NCI-H1930 (cell line): ENCODE measurements at regions not wholly inside any gene's neighbourhood (a gene's known extent, or its start where the extent isn't known, plus 50 kb on each side); places are given as distances from the start of the nearest gene placed in this dataset.

ENCODE experiments used
- DNase-seq, 2 experiments: peaks; one replicate each; lab custom pipeline; 2025; lab: John Stamatoyannopoulos, UW

DNA sequence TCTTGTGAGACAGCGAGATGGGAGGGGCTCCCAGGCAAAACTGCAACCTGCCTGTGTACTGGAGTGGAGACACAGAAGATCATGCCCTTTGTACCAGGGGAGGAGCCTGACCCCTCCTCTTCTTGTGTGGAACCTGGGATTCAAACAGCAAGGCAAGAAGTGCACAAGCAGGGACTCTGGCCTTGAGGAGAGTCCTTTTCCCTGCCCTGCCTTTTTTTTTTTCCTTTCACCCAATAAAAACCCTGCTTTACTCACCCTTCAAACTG is 251.8 kb upstream of the OPRM1 start:
- DNase-seq, result no peak

DNA sequence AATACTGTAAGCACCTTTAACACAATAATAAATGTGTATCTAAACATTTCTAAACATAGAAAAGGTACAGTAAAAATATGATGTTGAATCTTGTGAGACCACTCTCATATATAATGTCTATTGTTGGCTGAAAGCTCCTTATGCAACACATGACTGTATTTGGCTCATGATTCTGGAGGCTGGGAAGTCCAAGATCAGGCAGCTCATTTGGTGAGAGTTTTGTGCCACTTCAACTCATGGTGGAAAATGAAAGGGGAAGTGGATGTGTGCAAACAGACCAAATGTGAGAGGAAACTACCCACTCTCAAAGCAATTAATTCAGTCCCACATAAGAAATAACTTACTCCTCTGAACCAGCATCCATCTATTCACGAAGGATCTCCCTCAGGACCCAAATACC is 257.7 kb upstream of the OPRM1 start:
- no peak for DNase-seq

DNA sequence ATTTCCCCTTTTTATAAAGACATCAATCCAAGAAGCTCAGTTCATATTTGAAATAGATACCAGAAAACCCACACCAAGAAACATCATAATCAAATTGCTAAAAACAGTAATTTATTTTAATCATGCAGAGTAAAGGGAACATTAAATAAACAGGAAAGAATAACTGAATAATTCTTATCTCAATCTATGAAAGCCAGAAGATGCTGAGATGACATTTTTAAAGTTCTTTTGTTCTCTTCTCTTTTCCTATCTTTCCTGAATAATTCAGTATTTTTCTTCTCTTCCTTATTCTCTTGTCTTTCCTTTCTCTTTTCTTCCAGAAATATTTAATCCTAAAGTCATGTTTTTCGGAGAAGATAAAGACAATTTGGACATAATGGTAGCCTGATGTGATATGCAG is 259.0 kb upstream of the OPRM1 start:
- DNase-seq, result no peak

DNA sequence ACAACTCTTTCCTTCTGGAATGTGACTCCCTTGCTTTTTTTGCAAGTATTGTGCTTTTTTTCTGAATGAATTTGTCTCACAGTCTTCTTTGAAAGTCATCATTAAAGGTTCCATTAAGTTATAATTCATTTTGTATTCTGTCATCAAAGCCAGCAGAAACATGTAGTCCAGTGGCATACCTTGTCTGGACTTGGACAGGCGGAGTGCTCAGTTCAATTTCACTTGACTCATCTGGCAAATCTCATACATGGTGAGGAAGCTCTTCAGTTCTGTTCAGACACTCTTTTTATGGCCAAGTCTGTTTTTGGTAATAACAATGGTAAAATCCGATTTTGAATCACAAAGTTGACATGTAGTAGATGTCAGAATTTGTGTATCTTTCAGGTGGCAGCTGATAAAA is 260.8 kb upstream of the OPRM1 start:
- no peak for DNase-seq

DNA sequence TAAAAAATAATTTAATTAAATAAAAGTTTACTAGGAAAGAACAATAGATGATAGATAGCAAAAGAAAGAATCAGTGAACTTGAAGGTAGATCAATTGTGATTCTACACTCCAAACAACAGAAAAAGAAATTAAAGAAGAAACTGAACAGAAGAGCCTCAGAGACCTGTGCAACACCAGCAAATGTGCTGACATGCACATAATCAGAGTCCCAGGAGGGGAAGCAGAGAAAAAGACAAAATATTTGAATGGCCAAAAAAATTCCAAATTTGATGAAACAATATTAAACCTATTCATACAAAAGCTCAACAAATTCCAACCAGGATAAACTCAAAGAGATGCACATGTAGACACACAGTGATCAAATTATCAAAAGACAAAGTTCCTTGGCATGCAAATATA is 267.5 kb upstream of the OPRM1 start:
- DNase-seq, result no peak

DNA sequence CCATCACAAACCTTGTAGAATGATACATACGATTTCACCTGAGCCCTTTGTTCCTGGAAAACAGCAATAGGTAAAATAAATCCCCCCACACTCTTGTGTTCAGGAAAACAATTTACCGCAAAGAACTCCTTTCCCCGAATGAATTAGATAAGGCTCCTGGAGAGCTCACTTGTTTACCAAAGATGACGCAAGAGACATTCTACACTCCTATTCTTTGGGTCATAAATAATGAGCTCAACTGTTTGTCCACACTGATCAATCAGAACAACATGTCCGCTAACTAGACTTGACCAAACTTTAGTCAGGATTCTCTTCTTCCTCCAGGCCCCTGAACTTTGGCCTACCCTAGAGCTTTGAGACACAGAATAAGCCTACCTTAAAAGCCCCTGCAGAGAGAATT is 271.9 kb upstream of the OPRM1 start:
- DNase-seq, result no peak

DNA sequence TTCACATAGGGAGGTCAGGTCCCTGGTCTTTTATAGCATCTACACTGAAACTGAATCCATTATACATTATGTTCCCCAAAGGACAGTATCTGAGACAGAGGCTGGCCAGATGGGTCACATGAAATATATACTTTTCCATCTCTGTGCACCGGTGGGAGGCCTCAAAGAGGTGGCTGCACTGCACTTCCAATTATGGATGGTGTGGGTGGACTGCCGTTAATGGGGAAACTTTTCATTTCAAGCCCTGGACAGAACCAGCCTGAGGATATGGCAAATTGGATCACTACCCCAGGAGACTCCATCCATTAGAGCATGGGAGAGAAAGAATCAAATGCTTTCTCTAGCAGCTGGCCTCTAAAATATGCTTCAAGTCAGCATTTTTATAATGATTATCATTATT is 280.5 kb upstream of the OPRM1 start:
- DNase-seq, result no peak

DNA sequence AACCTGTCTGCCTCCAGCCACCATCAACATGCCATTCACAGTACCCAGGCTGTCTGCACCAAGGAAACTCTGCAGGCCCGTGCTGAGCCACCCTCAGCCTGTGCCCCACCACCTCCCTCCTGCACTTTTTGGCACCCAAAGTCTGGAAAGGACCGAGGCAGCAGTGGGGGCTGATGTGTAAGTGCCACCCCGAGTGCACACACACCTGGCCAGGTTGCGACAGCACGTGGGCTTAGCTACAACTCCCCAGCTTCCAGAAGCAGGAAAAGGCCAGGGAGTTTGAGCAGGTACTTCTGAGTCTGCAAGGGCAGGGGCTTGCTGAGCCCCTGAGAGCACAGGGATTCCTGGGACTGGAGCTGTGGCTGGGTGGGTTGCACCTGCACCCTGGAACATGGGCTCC is 303.3 kb upstream of the OPRM1 start:
- DNase-seq, result no peak

DNA sequence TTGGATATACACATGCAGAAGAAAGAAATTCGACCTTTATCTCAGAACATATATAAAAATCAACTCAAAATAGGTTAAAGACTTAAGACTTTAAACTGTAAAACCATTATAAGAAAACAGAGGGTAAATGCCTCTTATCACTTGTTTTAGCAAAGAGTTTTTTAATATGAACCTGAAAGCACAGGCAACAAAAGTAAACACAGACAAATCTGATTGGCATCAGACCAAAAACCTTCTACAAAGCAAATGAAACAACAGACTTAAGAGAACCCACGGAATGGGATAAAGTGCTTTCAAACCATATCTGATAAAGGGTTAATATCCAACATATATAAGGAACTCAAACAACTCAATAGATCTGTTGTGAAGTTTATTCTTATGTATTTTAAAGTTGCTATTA is 309.9 kb upstream of the OPRM1 start:
- no peak for DNase-seq

DNA sequence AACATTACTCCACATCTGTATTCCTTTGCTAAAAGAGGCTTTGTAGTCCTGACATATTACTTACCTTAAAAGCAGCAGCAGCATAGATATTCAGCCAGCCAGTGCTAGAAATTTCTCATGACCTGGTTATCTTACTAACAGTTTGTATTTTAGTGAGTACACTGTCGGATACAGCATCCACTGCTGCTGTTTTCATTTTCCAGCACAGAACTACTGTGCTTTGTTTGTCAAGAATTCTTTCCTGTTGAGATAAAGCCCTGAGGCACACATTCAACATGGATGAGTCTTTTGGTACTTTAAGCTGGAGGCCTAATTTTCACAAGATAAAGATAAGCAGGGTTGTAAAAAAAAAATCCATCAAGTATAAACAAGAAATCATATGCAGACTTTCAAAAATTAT is 311.2 kb upstream of the OPRM1 start:
- DNase-seq, result no peak

DNA sequence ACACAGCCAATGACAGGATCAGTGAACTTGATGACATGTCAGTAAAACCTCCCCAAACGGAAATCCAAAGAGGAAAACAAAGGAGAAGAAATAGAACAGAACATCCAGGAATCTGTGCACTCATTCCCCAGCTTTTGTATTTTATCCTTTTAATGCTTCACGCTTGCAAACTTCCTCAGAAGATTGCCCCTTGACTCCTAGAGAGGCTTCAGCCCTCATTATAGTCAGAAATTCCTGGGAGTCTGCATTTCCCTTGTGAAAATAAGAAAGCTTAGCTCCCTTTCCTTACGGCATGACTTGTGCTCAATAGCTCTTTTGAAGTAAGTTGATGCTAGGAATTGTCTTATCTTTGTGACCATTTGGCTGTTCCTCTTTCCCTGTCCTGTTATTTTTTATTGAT is 313.6 kb upstream of the OPRM1 start:
- DNase-seq, result no peak

DNA sequence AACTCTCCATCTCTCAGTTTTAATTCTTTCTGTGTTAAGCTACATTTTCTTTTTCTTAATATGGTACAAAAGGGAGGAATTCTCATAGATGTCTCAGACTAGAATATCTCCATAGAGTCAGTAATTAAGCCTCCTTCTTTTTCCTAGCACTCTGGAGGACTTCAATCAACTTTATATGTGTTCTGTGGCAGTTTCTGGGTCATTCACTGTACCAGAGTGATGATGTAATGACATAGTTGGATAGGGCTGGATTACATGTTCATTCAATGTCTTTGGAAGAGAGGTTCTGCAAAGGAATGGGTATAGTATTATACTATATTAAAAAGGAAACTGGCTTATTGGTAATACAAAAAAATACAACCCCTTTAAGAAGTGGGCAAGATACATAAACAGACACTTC is 318.3 kb upstream of the OPRM1 start:
- DNase-seq, result no peak

DNA sequence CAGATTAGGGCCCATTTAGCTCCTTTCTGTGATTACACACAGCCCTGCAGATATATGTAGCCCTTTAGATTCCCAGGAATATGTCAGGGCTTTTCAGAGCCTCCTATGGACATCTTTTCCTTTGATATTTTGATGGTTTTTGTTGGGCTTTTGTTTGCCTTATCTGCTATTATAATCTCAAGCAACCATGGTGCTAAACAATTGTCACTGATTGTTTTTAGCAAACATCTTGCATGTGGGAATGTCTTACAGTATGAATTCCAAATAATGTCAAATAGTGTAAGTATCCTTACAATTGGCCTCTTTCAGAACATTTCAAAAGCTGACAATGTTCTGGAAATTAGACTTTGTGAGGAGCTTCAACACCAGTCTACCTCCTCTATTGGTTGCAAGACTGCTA is 333.6 kb upstream of the OPRM1 start:
- no peak for DNase-seq

DNA sequence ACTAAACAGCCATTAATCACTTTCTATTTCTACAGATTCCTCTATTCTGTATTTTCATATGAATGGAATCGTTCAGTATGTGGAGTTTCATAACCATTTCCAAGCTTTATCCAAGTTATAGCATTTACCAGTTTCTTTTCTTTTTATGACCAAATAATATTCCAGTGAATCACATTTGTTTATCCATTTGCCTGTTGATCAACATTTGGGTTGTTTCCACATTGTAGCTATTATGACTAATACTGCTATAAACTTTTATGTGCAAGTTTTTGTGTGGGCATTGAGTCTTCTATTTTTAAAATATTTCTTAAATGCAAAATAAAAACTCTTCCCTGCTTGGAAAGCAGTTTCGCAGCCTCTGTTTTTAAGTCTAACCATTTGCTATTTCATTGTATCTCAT is 336.4 kb upstream of the OPRM1 start:
- DNase-seq, result no peak

DNA sequence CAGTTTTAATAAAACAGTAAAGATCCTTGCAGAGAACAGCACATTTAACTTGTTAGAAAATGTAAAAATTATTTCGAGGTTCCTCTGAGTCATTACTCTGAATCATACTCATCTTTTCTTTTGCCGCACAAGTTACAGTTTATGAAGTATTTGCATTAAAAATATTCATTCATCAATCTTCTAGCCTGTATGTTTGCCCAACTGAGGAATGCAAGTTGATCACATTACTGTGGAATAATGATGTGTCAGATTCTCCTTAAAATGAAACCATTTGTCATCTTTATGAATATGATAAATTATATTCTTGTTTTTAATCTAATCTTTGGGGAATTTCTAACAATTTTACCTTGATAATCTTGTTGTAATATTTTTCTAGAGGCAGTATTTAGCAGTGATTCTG is 340.4 kb upstream of the OPRM1 start:
- no peak for DNase-seq

DNA sequence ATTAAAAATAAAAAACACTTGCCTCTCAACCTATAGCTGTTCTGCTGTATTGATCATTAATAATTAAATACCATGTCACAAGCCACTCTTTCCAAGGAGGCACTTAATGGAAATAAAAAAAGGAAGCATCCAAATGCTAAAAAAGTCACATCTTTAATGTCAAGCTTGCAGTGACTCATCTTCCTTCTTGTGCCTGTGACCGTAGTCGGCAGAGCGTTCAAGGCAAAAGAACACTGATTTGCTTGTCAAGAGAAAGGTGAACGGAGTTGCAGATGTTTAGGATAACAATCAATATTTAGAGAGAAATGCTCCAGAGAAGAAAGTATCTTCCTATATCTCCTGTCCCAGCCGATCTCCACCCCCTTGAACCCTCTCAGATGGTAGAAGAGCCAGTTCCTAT is 341.0 kb upstream of the OPRM1 start:
- no peak for DNase-seq

DNA sequence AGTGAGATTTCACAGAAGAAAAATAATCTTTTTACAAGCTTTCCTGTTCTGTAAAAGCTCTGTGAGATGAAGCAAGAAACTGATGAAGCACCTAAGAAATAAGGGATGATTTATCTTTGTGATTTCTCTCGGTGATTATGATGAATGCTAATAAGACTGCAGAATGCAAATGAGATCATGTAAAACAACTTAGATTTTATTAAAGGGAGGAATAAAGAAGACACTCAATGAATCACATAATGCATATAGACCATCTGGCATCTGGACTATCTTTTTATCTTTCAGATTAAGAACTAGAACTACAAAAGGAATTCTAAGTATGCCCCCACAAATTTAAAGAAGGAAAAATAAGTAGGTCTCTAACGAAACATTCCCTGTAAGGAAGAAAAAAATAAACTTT is 361.5 kb upstream of the OPRM1 start:
- no peak for DNase-seq

DNA sequence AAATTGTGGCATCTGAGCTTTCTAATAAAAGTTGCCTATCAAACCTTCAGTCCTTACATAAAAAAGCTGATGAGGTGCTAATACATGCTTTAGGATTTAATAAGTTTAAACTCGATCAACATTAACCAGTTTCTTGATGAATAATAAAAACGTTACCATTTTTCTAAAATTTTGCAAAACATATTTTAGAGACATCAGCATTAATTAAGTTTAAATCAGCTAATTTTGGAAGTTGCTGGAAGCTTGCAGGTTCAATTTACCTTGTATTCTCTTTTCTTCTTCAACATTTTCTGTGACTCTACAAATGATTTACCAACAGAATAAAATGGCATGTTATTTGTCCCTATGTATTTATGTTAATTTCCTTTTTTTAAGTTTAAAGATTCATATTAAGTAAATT is 365.3 kb upstream of the OPRM1 start:
- DNase-seq, result no peak

DNA sequence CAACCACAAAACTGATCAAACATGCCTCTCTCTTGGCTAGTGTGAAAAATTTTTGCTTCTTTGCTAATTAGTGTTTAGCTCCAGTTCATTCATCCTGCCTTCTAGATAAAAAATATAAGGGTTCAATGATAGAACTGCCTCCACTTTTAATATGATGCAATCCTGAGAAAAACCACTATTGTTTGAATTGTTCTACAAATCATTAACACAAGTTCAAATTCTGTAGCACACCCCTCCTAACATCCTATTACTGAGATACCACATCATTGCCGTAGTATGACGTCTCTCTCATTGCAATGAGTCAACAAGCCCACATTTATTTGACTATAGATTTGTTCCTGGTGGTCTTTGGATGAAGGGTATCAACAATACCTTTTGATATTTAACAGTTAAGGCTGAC is 365.8 kb upstream of the OPRM1 start:
- no peak for DNase-seq

DNA sequence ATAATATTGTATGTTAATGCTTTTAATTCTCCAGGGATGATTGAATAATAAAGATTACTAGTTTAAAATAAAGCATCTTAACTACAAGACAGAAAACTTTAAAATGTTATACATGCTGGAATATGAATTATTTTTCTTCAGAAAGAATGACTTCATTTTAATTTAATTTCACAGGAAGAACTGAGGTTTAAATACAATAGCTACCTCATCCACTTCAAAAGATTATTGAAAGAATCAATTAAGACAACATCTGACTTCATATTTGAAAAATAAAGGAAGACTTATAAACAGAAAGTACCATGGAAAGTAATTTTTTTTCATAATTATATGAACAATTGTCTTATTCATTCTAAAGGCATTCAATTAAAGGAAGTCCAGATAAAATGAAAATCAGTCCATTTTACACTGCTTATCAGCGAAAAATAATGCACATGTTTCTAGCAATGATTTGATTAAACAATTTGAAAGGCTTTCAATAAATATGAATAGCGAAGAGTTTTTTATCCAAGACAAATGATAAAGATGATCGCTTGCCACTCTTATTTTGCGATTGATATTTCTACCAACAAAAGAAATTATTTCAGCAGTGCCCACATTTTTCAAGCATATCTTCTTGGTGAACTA is 368.5 kb upstream of the OPRM1 start:
- DNase-seq, result no peak

DNA sequence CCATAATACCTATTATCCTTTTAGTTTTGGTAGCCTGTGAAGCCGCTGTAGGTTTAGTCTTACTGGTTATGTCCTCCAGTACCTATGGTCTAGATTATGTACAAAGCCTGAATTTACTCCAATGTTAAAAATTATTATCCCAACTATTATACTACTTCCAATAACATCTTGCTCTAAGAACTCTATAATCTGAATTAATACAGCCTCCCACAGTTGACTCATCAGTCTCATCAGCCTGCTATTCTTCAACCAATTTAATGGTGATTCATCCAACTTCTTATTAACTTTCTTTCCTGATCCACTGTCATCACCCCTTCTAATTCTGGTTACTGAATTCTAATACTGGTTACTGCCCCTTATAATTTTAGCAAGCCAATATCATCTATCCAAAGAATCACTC is 370.3 kb upstream of the OPRM1 start:
- no peak for DNase-seq

DNA sequence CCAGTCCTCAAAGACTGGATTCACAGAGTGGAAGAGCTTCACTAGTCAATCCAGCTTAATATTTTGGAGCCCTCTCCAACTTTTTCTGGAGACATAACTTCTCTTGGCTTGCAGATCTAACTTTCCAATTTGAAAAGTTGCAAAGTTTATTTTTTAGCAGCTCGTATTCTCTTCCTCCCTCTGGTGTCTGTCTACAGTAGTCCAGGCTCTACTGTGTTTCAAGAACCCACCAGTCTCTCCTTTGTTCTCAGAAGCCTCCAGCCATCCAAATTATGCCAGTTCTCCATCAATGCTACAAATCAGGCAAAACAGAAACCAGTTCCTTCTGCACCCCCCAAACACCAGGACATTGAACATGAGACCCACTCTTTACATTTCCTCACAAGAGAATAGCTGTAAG is 376.1 kb upstream of the OPRM1 start:
- no peak for DNase-seq

DNA sequence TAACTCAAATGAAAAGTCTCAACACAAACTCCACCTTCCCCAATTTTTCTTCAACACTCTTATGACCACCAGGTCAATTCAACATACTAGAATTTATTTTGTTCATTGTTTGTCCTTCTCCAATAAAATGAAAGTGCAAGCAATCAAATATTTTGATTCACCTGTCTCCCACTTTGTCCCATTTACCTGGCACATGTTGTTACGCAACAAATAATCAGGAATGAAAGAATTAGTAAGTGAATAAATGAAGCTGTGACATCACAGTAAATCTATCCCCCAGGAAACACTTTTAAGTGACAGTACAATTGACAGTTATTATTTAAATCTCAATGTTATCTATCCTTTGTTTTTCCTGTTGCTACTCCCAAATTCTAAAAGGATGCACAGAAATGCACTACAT is 393.7 kb upstream of the OPRM1 start:
- DNase-seq, result no peak

DNA sequence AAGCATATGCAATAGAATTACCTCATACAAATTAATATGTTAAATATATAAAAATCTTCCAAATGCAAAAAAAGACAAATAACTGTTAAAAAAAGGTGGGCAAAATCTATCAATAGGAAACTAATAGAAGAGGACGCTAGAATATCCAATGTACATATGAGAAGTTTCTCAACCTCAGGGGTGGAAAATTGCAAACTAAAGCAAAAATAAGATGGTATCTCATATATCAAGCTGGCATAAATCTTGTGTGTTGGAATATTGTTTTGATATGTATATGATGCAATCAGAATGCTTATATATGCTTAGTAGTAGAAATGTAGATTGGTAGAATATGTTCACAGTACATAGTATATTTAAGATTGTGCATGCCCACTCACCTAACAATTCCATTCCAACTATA is 395.0 kb upstream of the OPRM1 start:
- DNase-seq, result no peak

DNA sequence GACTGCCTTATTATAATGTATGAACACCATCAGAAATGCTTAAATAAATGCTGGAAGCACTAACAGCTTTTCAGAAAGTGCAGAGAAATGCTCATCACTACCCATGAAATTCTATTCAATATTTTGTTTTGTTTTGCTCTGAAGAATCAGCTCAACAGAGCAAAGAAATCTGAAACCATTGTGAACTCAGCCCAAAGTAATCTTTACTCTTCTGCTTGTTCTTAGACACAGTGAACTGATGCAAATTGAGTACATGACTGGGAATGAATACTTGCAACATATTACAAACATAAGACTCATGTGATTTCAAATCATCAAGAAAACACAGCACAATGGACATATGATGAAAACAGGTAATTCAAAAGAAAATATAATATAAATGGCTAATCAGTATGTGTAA is 404.6 kb upstream of the OPRM1 start:
- DNase-seq, result no peak
